Vagina (tissue), 2 donors: ENCODE measurements at regions not wholly inside any gene's neighbourhood (a gene's known extent, or its start where the extent isn't known, plus 50 kb on each side); places are given as distances from the start of the nearest gene placed in this dataset.

Experiments
- POLR2A ChIP-seq, 2 donors: fragments of 450-650 bp; IDR thresholded peaks; one replicate each; pipeline ENCODE4 v1.6.1; 2017; ENCODE audit warnings: antibody characterized with exemption in 2 of 2, mild to moderate bottlenecking in 2 of 2, moderate library complexity in 2 of 2
- TF ChIP-seq, protein P1 (sequence below), 3 experiments: fragments of 450-650 bp in 2 of 3; fragments of 200-600 bp in 1 of 3; sonication (generic) in 1 of 3; IDR thresholded peaks; one replicate each; pipeline ENCODE4 v1.5.1; 2017 to 2019; ENCODE audit warnings: antibody characterized with exemption in 3 of 3, mild to moderate bottlenecking in 2 of 3, moderate library complexity in 2 of 3

DNA sequence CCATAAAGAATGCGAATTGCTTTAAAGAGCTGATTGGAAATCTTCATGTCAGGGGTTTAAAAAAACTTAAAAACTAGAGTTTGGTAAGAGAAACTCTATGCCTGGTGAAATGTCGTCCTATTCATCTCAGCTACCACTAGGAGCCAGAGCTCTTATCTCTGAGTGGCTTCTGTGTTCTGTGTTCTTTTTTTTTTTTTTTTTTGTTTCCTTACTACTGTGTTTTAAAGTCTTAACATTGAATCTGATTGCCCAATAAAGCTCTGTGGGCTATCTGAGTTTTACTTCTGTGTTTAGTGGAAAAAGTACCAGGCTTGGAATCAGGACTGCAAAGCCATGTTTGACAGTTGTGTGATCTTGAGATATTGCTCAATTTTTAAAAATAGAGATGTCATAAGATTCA is 494.8 kb downstream of the RIT2 start:
- no peak for TF ChIP-seq POLR2A (IDR thresholded peaks at IDR 0.05)
- TF ChIP-seq, protein P1, sequence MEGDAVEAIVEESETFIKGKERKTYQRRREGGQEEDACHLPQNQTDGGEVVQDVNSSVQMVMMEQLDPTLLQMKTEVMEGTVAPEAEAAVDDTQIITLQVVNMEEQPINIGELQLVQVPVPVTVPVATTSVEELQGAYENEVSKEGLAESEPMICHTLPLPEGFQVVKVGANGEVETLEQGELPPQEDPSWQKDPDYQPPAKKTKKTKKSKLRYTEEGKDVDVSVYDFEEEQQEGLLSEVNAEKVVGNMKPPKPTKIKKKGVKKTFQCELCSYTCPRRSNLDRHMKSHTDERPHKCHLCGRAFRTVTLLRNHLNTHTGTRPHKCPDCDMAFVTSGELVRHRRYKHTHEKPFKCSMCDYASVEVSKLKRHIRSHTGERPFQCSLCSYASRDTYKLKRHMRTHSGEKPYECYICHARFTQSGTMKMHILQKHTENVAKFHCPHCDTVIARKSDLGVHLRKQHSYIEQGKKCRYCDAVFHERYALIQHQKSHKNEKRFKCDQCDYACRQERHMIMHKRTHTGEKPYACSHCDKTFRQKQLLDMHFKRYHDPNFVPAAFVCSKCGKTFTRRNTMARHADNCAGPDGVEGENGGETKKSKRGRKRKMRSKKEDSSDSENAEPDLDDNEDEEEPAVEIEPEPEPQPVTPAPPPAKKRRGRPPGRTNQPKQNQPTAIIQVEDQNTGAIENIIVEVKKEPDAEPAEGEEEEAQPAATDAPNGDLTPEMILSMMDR (IDR thresholded peaks at IDR 0.05): no peak
